Right atrium auricular region (tissue), 2 donors: ENCODE measurements at regions not wholly inside any gene's neighbourhood (a gene's known extent, or its start where the extent isn't known, plus 50 kb on each side); places are given as distances from the start of the nearest gene placed in this dataset.

Experiments used
- DNase-seq: peaks from one replicate; pipeline ENCODE4 v3.0.0-alpha.2; 2019; ENCODE audit warnings: low spot score
- H3K27ac ChIP-seq, 2 donors: fragments of 200-600 bp; sonication (generic); 1 replicate in 1 of 2; 2 replicates in 1 of 2; pipeline ENCODE4 v1.5.1; 2016 to 2019
- H3K27me3 ChIP-seq, 2 donors: fragments of 200-600 bp; sonication (generic); one replicate each; pipeline versions ENCODE4 v1.5.1 to v1.6.0; 2017 to 2019
- H3K36me3 ChIP-seq: fragments of 200-600 bp; sonication (generic); one replicate; pipeline ENCODE4 v1.5.1; 2016
- H3K4me1 ChIP-seq, 2 donors: fragments of 200-600 bp; sonication (generic); one replicate each; pipeline versions ENCODE4 v1.5.1 to v1.6.0; 2017 to 2019
- H3K4me3 ChIP-seq, 2 donors: fragments of 200-600 bp; sonication (generic); 1 replicate in 1 of 2; 2 replicates in 1 of 2; pipeline ENCODE4 v1.5.1; 2017 to 2019; ENCODE audit warnings: mild to moderate bottlenecking in 1 of 2, moderate library complexity in 1 of 2
- H3K9me3 ChIP-seq, 2 donors: fragments of 200-600 bp; sonication (generic); one replicate each; pipeline ENCODE4 v1.5.1; 2019
- CTCF ChIP-seq, 2 donors: fragments of 200-600 bp; sonication (generic); IDR thresholded peaks; one replicate each; pipeline ENCODE4 v1.5.1; 2019; ENCODE audit warnings: antibody characterized with exemption in 2 of 2

- Histone ChIP-seq H3K9me3 (no peaks in the 10 kb centered on the region), H3K36me3 (no peaks in the 10 kb centered on the region), H3K4me3 (no peak overlapping the region), H3K4me1 (no peaks in the 10 kb centered on the region), H3K27me3 (no peaks in the 10 kb centered on the region), H3K27ac (no peak overlapping the region)
- no peak for DNase-seq
- TF ChIP-seq CTCF (IDR thresholded peaks at IDR 0.05) = no peak
These were observed 1042.0 kb downstream of the GRM8 start for GRCh38 chr7:126210707-126211106.

- no peak for TF ChIP-seq CTCF (IDR thresholded peaks at IDR 0.05)
- Histone ChIP-seq H3K4me1 (no peaks in the 10 kb centered on the region), H3K9me3 (no peaks in the 10 kb centered on the region), H3K27me3 (no peaks in the 10 kb centered on the region), H3K36me3 (no peaks in the 10 kb centered on the region), H3K4me3 (no peak overlapping the region), H3K27ac (no peak overlapping the region)
- DNase-seq = no peak
These were observed 1049.6 kb downstream of the GRM8 start for GRCh38 chr7:126203185-126203584.

- H3K4me1 ChIP-seq = no peaks in the 10 kb centered on the region
- no peak for TF ChIP-seq CTCF (IDR thresholded peaks at IDR 0.05)
- no peak for DNase-seq
- no peak overlapping the region for H3K27ac ChIP-seq
- no peaks in the 10 kb centered on the region for H3K9me3 ChIP-seq
- no peak overlapping the region for H3K4me3 ChIP-seq
- H3K36me3 ChIP-seq = no peaks in the 10 kb centered on the region
- no peaks in the 10 kb centered on the region for H3K27me3 ChIP-seq
These were observed 1050.6 kb downstream of the GRM8 start for GRCh38 chr7:126202177-126202576.

- H3K4me1 ChIP-seq = no peaks in the 10 kb centered on the region
- no peak for DNase-seq
- H3K9me3 ChIP-seq = peaks cover 0 to 14% of the 10 kb centered on the region in 2 donors
- H3K27me3 ChIP-seq = no peaks in the 10 kb centered on the region
- no peak for TF ChIP-seq CTCF (IDR thresholded peaks at IDR 0.05)
- H3K4me3 ChIP-seq = no peak overlapping the region
- H3K36me3 ChIP-seq = no peaks in the 10 kb centered on the region
- no peak overlapping the region for H3K27ac ChIP-seq
These were observed 1066.7 kb downstream of the GRM8 start for GRCh38 chr7:126185959-126186580.

GRCh38 chr7:126179916-126180315, 1072.8 kb downstream of the GRM8 start:
- TF ChIP-seq CTCF (IDR thresholded peaks at IDR 0.05) = no peak
- Histone ChIP-seq H3K9me3 (peaks cover 0 to 14% of the 10 kb centered on the region in 2 donors), H3K27ac (no peak overlapping the region), H3K27me3 (no peaks in the 10 kb centered on the region), H3K4me1 (no peaks in the 10 kb centered on the region), H3K4me3 (no peak overlapping the region), H3K36me3 (no peaks in the 10 kb centered on the region)
- no peak for DNase-seq

- TF ChIP-seq CTCF (IDR thresholded peaks at IDR 0.05) = no peak
- no peak overlapping the region for H3K27ac ChIP-seq
- no peak overlapping the region for H3K4me3 ChIP-seq
- DNase-seq = no peak
- H3K4me1 ChIP-seq = no peaks in the 10 kb centered on the region
- peaks cover 0 to 14% of the 10 kb centered on the region in 2 donors for H3K9me3 ChIP-seq
- H3K36me3 ChIP-seq = no peaks in the 10 kb centered on the region
- H3K27me3 ChIP-seq = no peaks in the 10 kb centered on the region
These were observed 1073.9 kb downstream of the GRM8 start for GRCh38 chr7:126178865-126179264.
